ENCODE measurements at regions not wholly inside any gene's neighbourhood (a gene's known extent, or its start where the extent isn't known, plus 50 kb on each side); places are given as distances from the start of the nearest gene placed in this dataset.

- no peak for TF ChIP-seq RAD21 (CRISPR knock-in tag; IDR thresholded peaks at IDR 0.05)
- no peak for TF ChIP-seq SRF (IDR thresholded peaks at IDR 0.05; ENCODE audit: low read depth, low read length)
- TF ChIP-seq TAF1 (CRISPR knock-in tag; IDR thresholded peaks at IDR 0.05) = no peak
- TF ChIP-seq ZBTB7A (CRISPR knock-in tag; IDR thresholded peaks at IDR 0.05) = no peak
- TF ChIP-seq HNF4A (CRISPR knock-in tag; IDR thresholded peaks at IDR 0.05) = no peak
- no peak for TF ChIP-seq ZNF101 (CRISPR knock-in tag; IDR thresholded peaks at IDR 0.05; ENCODE audit: borderline replicate concordance, low read depth)
- TF ChIP-seq HNRNPL (IDR thresholded peaks at IDR 0.05; ENCODE audit: low read depth, low read length) = no peak
- TF ChIP-seq ZSCAN30 (CRISPR knock-in tag; IDR thresholded peaks at IDR 0.05) = no peak
- TF ChIP-seq ZNF660 (CRISPR knock-in tag; IDR thresholded peaks at IDR 0.05; ENCODE audit: borderline replicate concordance, low read depth) = no peak
- no peak for TF ChIP-seq CHD2 (IDR thresholded peaks at IDR 0.05; ENCODE audit: low read depth, low read length)
- no peak for TF ChIP-seq RFX3 (CRISPR knock-in tag; IDR thresholded peaks at IDR 0.05)
- TF ChIP-seq KDM1A (CRISPR knock-in tag; IDR thresholded peaks at IDR 0.05) = no peak
Observed at GRCh38 chr9:2465516-2465915, 156.1 kb upstream of the VLDLR start.

Measured in HepG2 (cell line).